Endodermal cell (in vitro differentiated cells): ENCODE measurements at regions not wholly inside any gene's neighbourhood (a gene's known extent, or its start where the extent isn't known, plus 50 kb on each side); places are given as distances from the start of the nearest gene placed in this dataset.

Experiments used
- DNase-seq: peaks from one replicate; pipeline ENCODE4 v3.0.0-alpha.2; 2017
- H3K27ac ChIP-seq: 2 replicates; pipeline ENCODE4 v1.5.1; 2013; ENCODE audit warnings: mild to moderate bottlenecking, low read depth, low read length, moderate library complexity
- H3K27me3 ChIP-seq: 2 replicates; pipeline ENCODE4 v1.6.1; 2013; ENCODE audit warnings: mild to moderate bottlenecking, low read length, moderate library complexity; ENCODE audit not compliant: insufficient read depth, control insufficient read depth, poor library complexity, severe bottlenecking
- H3K36me3 ChIP-seq: 2 replicates; pipeline ENCODE4 v1.7.0; 2013; ENCODE audit warnings: mild to moderate bottlenecking, low read length, moderate library complexity; ENCODE audit not compliant: control insufficient read depth, insufficient read depth
- H3K4me1 ChIP-seq: one replicate; pipeline ENCODE4 v1.7.0; 2013; ENCODE audit warnings: low read length; ENCODE audit not compliant: control insufficient read depth, insufficient read depth
- H3K4me3 ChIP-seq: 2 replicates; pipeline ENCODE4 v1.5.1; 2013; ENCODE audit warnings: mild to moderate bottlenecking, low read length, moderate library complexity
- H3K9ac ChIP-seq: 2 replicates; pipeline ENCODE4 v1.6.1; 2013; ENCODE audit warnings: mild to moderate bottlenecking, low read length, moderate library complexity; ENCODE audit not compliant: poor library complexity, severe bottlenecking; ENCODE audit errors: extremely low read depth
- H3K9me3 ChIP-seq: 2 replicates; pipeline ENCODE4 v1.6.1; 2013; ENCODE audit warnings: mild to moderate bottlenecking, low read length, moderate library complexity; ENCODE audit not compliant: control insufficient read depth
- H3K27ac Mint-ChIP-seq: 2 replicates; pipeline ENCODE4 v1.8.0; 2020; ENCODE audit warnings: mixed read lengths
- H3K27me3 Mint-ChIP-seq: 2 replicates; pipeline ENCODE4 v1.8.0; 2021; ENCODE audit warnings: mild to moderate bottlenecking, mixed read lengths; ENCODE audit not compliant: insufficient read depth
- H3K36me3 Mint-ChIP-seq: 2 replicates; pipeline ENCODE4 v1.8.0; 2020; ENCODE audit warnings: low read depth, mixed read lengths
- H3K4me1 Mint-ChIP-seq: 2 replicates; pipeline ENCODE4 v1.8.0; 2020; ENCODE audit warnings: mixed read lengths
- H3K4me3 Mint-ChIP-seq: 2 replicates; pipeline ENCODE4 v1.8.0; 2020; ENCODE audit warnings: mild to moderate bottlenecking, moderate library complexity, mixed read lengths
- H3K9me3 Mint-ChIP-seq: 2 replicates; pipeline ENCODE4 v1.8.0; 2020; ENCODE audit warnings: mild to moderate bottlenecking, mixed read lengths
- CTCF ChIP-seq: fragments of 200-600 bp; sonication (generic); conservative IDR thresholded peaks from 2 replicates; pipeline ENCODE4 v1.5.0; 2021; ENCODE audit warnings: antibody characterized with exemption, mild to moderate bottlenecking
- WGBS, 2 experiments: methylation state at CpG; one replicate each; pipeline versions ENCODE4 v1.1.5 to v1.1.7; 2013; ENCODE audit warnings: missing lambda C conversion rate in 2 of 2, mixed read lengths in 1 of 2; ENCODE audit not compliant: insufficient coverage in 1 of 2, insufficient read length in 1 of 2; 5-methylcytosine and 5-hydroxymethylcytosine counted together

DNA sequence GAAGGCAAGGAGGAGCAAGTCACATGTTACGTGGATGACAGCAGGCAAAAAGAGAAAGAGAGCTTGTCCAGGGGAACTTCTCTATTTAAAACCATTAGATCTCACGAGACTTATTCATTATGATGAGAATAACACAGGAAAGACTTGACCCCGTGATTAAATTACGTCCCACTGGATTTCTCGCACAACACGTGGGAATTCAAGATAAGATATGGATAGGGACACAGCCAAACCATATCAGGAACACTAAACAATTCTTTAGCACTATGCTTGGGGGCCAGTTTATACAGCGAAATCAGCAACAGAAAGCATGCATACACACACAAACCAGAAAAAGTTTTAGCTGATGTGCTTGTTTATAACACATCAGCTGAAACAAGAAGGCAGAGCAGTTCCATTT, 704.2 kb downstream of the OTOL1 start:
- H3K4me3 ChIP-seq, result no peak overlapping the region
- no peak overlapping the region for H3K27ac ChIP-seq
- Mint-ChIP-seq H3K4me1 (peaks cover 5% of the 10 kb centered on the region), H3K27ac (no peak overlapping the region), H3K27me3 (no peaks in the 10 kb centered on the region), H3K9me3 (no peaks in the 10 kb centered on the region), H3K36me3 (no peaks in the 10 kb centered on the region), H3K4me3 (no peak overlapping the region)
- no peak overlapping the region for H3K9ac ChIP-seq
- TF ChIP-seq CTCF, result no peak
- 71 to 87% methylated on average over 3 to 7 of the region's 7 CpGs for WGBS, 2 experiments
- H3K27me3 ChIP-seq, result no peaks in the 10 kb centered on the region
- H3K9me3 ChIP-seq, result no peaks in the 10 kb centered on the region
- no peak for DNase-seq
- H3K4me1 ChIP-seq, result no peaks in the 10 kb centered on the region
- H3K36me3 ChIP-seq, result no peaks in the 10 kb centered on the region

DNA sequence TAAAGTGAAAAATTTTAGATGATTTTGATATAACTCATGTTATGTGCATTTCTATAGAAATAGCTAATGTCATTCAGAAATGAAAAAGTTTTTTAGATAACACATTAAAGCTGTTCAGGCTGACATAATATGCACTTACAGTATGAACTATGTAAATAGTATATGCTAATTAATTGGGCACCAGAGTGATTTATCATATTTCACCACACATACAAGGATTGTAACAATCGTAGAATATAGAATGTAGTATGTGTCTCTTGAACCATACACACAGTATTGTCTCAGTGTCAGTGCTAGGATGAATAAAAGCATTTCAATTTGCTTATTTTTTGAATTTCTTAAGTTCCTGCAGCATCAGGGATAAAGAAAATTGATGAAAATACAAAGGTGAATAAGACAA, 710.0 kb downstream of the OTOL1 start:
- no peak overlapping the region for H3K27ac ChIP-seq
- no peaks in the 10 kb centered on the region for H3K36me3 ChIP-seq
- H3K9me3 ChIP-seq, result no peaks in the 10 kb centered on the region
- H3K4me3 ChIP-seq, result no peak overlapping the region
- no peaks in the 10 kb centered on the region for H3K36me3 Mint-ChIP-seq
- no peaks in the 10 kb centered on the region for H3K27me3 Mint-ChIP-seq
- H3K9me3 Mint-ChIP-seq, result no peaks in the 10 kb centered on the region
- 100% methylated on average over 1 of the region's 1 CpG; no CpG with 5 or more reads in 1 of the 2 experiments for WGBS, 2 experiments
- no peak for TF ChIP-seq CTCF
- no peaks in the 10 kb centered on the region for H3K4me1 ChIP-seq
- H3K27me3 ChIP-seq, result no peaks in the 10 kb centered on the region
- no peaks in the 10 kb centered on the region for H3K4me1 Mint-ChIP-seq
- DNase-seq, result no peak
- no peak overlapping the region for H3K27ac Mint-ChIP-seq
- H3K4me3 Mint-ChIP-seq, result no peak overlapping the region
- no peak overlapping the region for H3K9ac ChIP-seq

- no peaks in the 10 kb centered on the region for H3K9me3 Mint-ChIP-seq
- H3K4me1 Mint-ChIP-seq, result no peaks in the 10 kb centered on the region
- H3K4me3 Mint-ChIP-seq, result no peak overlapping the region
- no peaks in the 10 kb centered on the region for H3K9me3 ChIP-seq
- H3K27me3 ChIP-seq, result no peaks in the 10 kb centered on the region
- TF ChIP-seq CTCF, result no peak
- H3K27me3 Mint-ChIP-seq, result no peaks in the 10 kb centered on the region
- H3K27ac ChIP-seq, result no peak overlapping the region
- H3K27ac Mint-ChIP-seq, result no peak overlapping the region
- no peaks in the 10 kb centered on the region for H3K36me3 ChIP-seq
- no peaks in the 10 kb centered on the region for H3K4me1 ChIP-seq
- H3K36me3 Mint-ChIP-seq, result no peaks in the 10 kb centered on the region
- H3K9ac ChIP-seq, result no peak overlapping the region
- no peak for DNase-seq
- H3K4me3 ChIP-seq, result no peak overlapping the region
Measured at GRCh38 chr3:162211470-162211869, 714.9 kb downstream of the OTOL1 start.
